ENCODE measurements at regions not wholly inside any gene's neighbourhood (a gene's known extent, or its start where the extent isn't known, plus 50 kb on each side); places are given as distances from the start of the nearest gene placed in this dataset.

DNA sequence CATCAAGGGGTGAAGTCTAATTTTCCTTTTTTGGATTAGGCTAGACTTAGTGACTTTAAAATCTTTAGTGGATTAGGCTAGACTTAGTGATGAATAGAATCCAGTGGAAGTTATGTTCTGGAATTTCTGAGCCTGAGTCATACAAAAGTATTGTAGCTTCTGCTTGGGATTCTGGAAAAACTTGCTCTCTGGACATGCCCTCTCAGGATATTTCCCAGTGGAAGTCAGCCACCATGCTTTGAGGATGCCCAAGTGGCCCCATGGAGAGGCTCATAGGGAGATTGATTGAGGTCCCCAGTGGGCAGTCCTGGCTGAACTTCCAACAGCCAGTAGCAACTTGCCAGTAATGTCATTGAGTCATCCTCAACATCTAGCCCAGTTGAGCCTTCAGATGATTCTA is 112.4 kb upstream of the PRLR start:
- FAIRE-seq (no peak), DNase-seq (ENCODE audit: low read depth in 1 of 2, low spot score in 2 of 2) (no peak)
- ChIA-PET POLR2A (ENCODE audit: partially characterized antibody) (no interaction called here), CTCF (ENCODE audit: partially characterized antibody) (interaction anchor here (0.8 to 1.2 kb wide), 3 partner anchors 94 to 1352 kb away, joined by 3 read pairs; no protein-coding TSS in a partner anchor)
- Histone ChIP-seq H4K20me1 (replicated peaks in 1 of 2; ENCODE audit: control insufficient read depth in 1 of 2, insufficient read depth in 2 of 2, low read length in 2 of 2) (no peaks in the 10 kb centered on the region), H3K14ac (ENCODE audit: insufficient read length) (no peak overlapping the region), H3K4me3 (ENCODE audit: extremely low read depth in 1 of 4, insufficient read depth in 2 of 4, low read depth in 3 of 4, low read length in 4 of 4) (no peak overlapping the region), H4K5ac (ENCODE audit: insufficient read length, low read depth, low read length) (no peak overlapping the region), H3K56ac (replicated peaks; ENCODE audit: insufficient read length, low read depth, low read length) (no peak overlapping the region), H3K27ac (ENCODE audit: low read depth, low read length) (no peak overlapping the region), H3K36me3 (ENCODE audit: control insufficient read depth in 2 of 4, insufficient read depth in 4 of 4, low read length in 3 of 4) (peaks cover 0 to 10% (median 3%) of the 10 kb centered on the region in 4 experiments; a peak in 1 of 8 replicates), H2BK15ac (ENCODE audit: low read length) (no peak overlapping the region), H2BK20ac (ENCODE audit: low read length) (no peak overlapping the region), H2BK120ac (replicated peaks; ENCODE audit: low read depth, low read length) (no peak overlapping the region), H3K18ac (ENCODE audit: extremely low read depth, low read length) (no peak overlapping the region), H3K27me3 (replicated peaks in 1 of 4; ENCODE audit: control insufficient read depth in 3 of 4, extremely low read depth in 1 of 4, insufficient read depth in 3 of 4, low read length in 3 of 4) (no peaks in the 10 kb centered on the region), H3K4ac (replicated peaks; ENCODE audit: insufficient read length, low read depth, low read length) (no peak overlapping the region), H2AK5ac (ENCODE audit: low read depth, low read length) (no peak overlapping the region), H3K4me1 (replicated peaks in 1 of 4; ENCODE audit: control insufficient read depth in 3 of 4, insufficient read depth in 4 of 4, low read length in 3 of 4) (peaks cover 4 to 9% (median 6%) of the 10 kb centered on the region in 4 experiments; a peak in 6 of 7 replicates), H3K79me1 (ENCODE audit: low read depth, low read length) (no peaks in the 10 kb centered on the region), H3K23ac (ENCODE audit: insufficient read length) (no peak overlapping the region), H2BK12ac (ENCODE audit: low read depth, low read length) (no peak overlapping the region), H2AFZ (ENCODE audit: low read length) (no peak overlapping the region), H3K9me3 (ENCODE audit: insufficient read depth in 2 of 2, low read depth in 1 of 2, low read length in 1 of 2) (peaks cover 9 to 15% of the 10 kb centered on the region in 2 experiments; a peak in 3 of 4 replicates), H3K4me2 (ENCODE audit: insufficient read depth in 1 of 2, low read depth in 2 of 2, low read length in 2 of 2) (no peak overlapping the region), H3K23me2 (ENCODE audit: low read depth, low read length) (no peaks in the 10 kb centered on the region), H4K8ac (ENCODE audit: extremely low read depth, insufficient read depth, low read length) (no peak overlapping the region), H3K79me2 (ENCODE audit: control insufficient read depth in 1 of 2, insufficient read depth in 2 of 2, low read length in 2 of 2) (no peaks in the 10 kb centered on the region), H4K91ac (replicated peaks; ENCODE audit: insufficient read length, low read length) (no peak overlapping the region), H3K9ac (replicated peaks in 1 of 4; ENCODE audit: extremely low read depth in 1 of 4, low read depth in 3 of 4, low read length in 3 of 4) (no peak overlapping the region), H2BK5ac (ENCODE audit: low read depth, low read length) (no peak overlapping the region)
- no peak for TF ChIP-seq SP1 (IDR thresholded peaks at IDR 0.05; ENCODE audit: low read depth, low read length)
- TF ChIP-seq, protein P1, sequence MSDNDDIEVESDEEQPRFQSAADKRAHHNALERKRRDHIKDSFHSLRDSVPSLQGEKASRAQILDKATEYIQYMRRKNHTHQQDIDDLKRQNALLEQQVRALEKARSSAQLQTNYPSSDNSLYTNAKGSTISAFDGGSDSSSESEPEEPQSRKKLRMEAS (IDR thresholded peaks at IDR 0.05): no peak
- TF ChIP-seq SUZ12 (IDR thresholded peaks at IDR 0.05; ENCODE audit: low read length): no peak
- TF ChIP-seq E2F6 (IDR thresholded peaks at IDR 0.05): no peak
- no peak for TF ChIP-seq CBX8 (IDR thresholded peaks at IDR 0.05; ENCODE audit: borderline replicate concordance, low read depth, low read length)
- no peak for TF ChIP-seq NANOG (IDR thresholded peaks at IDR 0.05; ENCODE audit: insufficient read depth, low read depth, low read length, poor library complexity, severe bottlenecking)
- no peak for TF ChIP-seq TBP (IDR thresholded peaks at IDR 0.05; ENCODE audit: low read depth, low read length)
- TF ChIP-seq FOSL1 (IDR thresholded peaks at IDR 0.05; ENCODE audit: insufficient read depth, low read depth, low read length): no peak
- TF ChIP-seq USF2 (IDR thresholded peaks at IDR 0.05; ENCODE audit: low read length): no peak
- no peak for TF ChIP-seq GABPA (IDR thresholded peaks at IDR 0.05; ENCODE audit: borderline replicate concordance, insufficient read depth, low read length)
- no peak for TF ChIP-seq SP4 (IDR thresholded peaks at IDR 0.05; ENCODE audit: low read length)
- no peak for TF ChIP-seq CHD1 (IDR thresholded peaks at IDR 0.05; ENCODE audit: low read depth, low read length)
- no peak for TF ChIP-seq CHD2 (IDR thresholded peaks at IDR 0.05; ENCODE audit: low read length)

Measured in H1 (cell line).